GM12874 (cell line): ENCODE measurements at regions not wholly inside any gene's neighbourhood (a gene's known extent, or its start where the extent isn't known, plus 50 kb on each side); places are given as distances from the start of the nearest gene placed in this dataset.

ENCODE experiments used
- TF ChIP-seq, protein P1 (sequence below): IDR thresholded peaks from 2 replicates; pipeline ENCODE4 v1.5.1; 2011; ENCODE audit warnings: low read depth, mild to moderate bottlenecking, control low read depth, low read length, moderate library complexity; ENCODE audit not compliant: insufficient read depth

DNA sequence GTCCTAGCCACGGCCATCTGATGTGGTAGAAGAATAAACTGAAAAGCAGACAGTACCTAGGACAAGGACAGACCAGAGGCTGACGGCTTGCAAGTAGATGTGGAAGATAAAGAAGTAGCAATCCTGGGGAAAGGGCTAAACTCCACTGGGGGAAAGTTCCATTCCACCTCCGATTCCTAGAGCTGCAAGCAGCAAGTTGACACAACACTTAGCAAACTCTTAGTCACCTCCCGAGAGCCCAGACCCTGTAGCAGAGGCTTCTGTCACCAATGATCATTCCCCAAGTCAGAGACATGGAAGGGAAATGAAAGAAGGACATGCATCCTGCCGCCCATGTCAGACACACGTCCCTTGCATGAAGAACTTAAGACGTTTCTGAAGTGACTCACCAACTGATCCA is 99.2 kb upstream of the RPS6KA2 start:
- TF ChIP-seq, protein P1, sequence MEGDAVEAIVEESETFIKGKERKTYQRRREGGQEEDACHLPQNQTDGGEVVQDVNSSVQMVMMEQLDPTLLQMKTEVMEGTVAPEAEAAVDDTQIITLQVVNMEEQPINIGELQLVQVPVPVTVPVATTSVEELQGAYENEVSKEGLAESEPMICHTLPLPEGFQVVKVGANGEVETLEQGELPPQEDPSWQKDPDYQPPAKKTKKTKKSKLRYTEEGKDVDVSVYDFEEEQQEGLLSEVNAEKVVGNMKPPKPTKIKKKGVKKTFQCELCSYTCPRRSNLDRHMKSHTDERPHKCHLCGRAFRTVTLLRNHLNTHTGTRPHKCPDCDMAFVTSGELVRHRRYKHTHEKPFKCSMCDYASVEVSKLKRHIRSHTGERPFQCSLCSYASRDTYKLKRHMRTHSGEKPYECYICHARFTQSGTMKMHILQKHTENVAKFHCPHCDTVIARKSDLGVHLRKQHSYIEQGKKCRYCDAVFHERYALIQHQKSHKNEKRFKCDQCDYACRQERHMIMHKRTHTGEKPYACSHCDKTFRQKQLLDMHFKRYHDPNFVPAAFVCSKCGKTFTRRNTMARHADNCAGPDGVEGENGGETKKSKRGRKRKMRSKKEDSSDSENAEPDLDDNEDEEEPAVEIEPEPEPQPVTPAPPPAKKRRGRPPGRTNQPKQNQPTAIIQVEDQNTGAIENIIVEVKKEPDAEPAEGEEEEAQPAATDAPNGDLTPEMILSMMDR, result no peak

- TF ChIP-seq, protein P1, result no peak
These were observed 98.5 kb upstream of the RPS6KA2 start for GRCh38 chr6:166725571-166725970.

GRCh38 chr6:166724576-166724975 is 97.5 kb upstream of the RPS6KA2 start:
- TF ChIP-seq, protein P1, result no peak

DNA sequence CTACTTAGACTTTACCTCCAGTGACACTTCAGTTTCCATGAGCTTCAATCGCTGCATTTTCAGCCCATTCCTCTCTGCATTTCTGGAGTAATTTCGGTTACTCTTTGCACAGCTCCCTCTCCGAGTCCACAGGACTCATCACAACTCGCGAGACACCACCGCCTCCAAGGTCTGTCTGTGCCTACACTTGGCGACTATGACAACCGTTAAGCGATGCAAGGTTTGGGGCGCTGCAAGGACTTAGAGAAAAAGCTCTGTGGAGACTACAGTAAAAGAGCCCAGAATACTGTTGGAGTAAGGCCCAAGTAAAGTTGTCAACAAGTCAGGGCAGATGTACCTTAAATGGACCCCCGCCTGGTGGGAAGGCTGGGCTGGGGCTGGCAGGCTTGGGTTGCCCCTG is 95.7 kb upstream of the RPS6KA2 start:
- TF ChIP-seq, protein P1, result no peak

GRCh38 chr6:166721576-166721975 is 94.5 kb upstream of the RPS6KA2 start:
- TF ChIP-seq, protein P1, result no peak

DNA sequence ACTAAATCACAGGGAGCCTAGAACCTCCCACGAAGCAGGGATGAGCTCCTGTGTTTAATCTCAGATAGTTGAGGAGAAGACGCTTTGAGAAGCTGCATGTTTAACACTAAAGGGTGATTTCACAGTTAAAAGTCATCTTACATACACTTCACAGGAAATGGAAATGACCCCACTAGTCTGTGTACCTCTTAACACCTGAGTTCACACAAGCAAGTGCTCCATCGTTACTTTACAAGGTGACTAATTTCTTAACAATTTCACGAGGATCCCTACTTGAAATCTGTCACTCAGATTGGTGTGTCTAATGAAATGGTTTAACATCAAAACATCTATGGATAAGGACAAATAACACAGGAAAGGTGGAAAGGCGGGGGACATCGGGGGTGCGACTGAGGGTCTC is 93.8 kb upstream of the RPS6KA2 start:
- TF ChIP-seq, protein P1, result no peak

GRCh38 chr6:166719019-166719418 is 92.0 kb upstream of the RPS6KA2 start:
- TF ChIP-seq, protein P1, result no peak

- TF ChIP-seq, protein P1, result no peak
These were observed 91.5 kb upstream of the RPS6KA2 start for GRCh38 chr6:166718516-166718915.
